ENCODE measurements at regions not wholly inside any gene's neighbourhood (a gene's known extent, or its start where the extent isn't known, plus 50 kb on each side); places are given as distances from the start of the nearest gene placed in this dataset.

DNA sequence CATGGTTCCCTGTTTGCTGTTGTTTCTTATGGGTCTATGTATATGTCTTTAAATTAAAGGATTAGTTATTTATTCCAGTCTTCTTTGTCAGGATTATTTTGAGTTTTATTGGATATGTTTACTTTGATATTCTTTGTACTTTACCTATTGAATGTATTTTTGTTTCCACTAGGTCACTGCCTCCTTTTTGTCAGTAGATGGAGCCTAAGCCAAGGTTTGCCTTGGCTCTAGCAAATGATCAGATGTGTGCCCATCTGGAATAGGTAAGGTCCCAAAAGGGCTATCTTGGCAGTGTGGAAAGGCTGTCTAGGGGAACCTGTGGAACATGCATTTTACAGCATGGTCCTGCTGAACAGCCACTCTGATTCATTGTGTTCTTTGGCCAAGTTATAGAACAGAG is 337.3 kb upstream of the GHITM start:
- no peak for DNase-seq

DNA sequence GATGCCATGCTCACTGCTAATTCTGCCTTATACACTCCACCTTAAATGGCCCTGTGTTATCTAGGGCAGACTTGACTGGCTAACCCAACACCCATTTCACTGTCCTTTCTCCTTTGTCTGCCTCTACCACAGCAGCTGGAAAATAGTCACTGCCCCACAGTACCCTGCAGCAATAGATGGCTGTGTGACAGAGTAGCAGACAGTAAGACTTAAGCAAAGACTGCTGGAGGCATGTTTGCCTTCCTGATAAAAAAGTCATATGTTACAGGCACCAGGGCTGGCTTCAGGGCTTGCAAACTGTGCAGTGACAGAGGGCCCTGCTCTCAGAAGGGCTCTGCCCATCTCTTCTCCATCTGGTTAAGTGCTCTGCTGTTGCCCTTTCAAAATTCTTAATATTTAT is 332.6 kb upstream of the GHITM start:
- DNase-seq = no peak

- DNase-seq = no peak
Observed at GRCh38 chr10:83809001-83809400, 330.3 kb upstream of the GHITM start.

- DNase-seq = no peak
Observed at GRCh38 chr10:83816942-83817341, 322.4 kb upstream of the GHITM start.

DNA sequence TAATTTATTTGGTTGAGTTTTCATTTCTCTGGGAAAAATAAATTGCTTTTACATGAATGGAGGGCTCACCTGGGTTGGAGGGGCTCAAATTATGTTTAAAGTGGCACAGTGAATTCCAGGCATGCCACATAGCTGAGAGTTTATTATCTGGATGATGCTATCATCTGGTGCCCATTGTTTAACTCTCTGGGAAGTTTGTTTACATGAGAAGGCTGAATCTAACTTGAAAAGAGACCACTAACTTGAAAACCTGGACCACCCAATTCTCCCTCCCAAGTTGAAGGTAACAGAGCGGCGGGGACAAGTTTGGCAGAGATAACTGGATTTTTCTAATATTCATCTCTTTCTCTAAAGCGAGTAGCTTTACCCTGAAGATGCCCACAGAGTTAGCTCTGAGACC is 321.5 kb upstream of the GHITM start:
- no peak for DNase-seq

- no peak for DNase-seq
Observed at GRCh38 chr10:83819609-83820008, 319.7 kb upstream of the GHITM start.

DNA sequence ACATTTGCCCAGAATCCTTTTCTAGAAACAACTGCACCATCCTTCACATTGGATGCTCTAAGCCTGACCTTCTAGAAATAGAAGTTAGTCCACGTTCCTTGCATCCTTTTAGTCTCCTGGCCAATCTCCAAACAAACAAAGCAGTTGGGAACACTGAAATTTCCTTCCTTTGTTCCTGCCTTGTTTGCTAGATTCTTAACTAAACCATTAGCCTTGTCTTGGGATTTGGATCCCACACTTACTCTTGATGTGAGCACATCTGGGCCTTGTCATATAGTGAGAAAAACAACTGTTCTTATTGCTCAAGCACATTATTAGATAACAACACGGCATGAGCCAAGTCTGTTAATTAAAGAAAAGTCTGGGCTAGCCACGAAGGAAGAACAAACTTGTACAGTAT is 319.3 kb upstream of the GHITM start:
- DNase-seq = no peak

- no peak for DNase-seq
Observed at GRCh38 chr10:83824099-83824498, 315.2 kb upstream of the GHITM start.

- DNase-seq = no peak
Observed at GRCh38 chr10:83834096-83834495, 305.2 kb upstream of the GHITM start.

- no peak for DNase-seq
Observed at GRCh38 chr10:83835945-83836745, 303.2 kb upstream of the GHITM start.

- no peak for DNase-seq
Observed at GRCh38 chr10:83848677-83849076, 290.6 kb upstream of the GHITM start.

DNA sequence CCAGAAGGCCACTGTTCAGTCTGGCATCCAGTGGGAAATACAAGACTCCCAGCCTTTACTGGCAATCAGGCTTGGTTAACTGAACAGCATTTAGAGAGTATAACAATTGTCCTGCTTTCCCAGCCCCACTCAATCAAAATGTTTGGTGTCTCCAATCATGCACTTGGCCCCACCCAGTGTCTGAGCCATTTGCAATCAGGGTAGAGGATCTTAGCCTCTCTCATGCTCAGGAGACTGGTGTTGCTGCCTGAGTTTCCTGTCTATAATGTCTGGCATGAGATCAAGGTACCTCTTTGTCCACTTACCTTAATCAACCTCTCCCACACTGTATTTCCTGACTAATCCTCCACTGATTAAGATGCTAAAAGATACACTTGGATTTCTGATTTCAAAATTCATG is 290.2 kb upstream of the GHITM start:
- no peak for DNase-seq

- DNase-seq = no peak
Observed at GRCh38 chr10:83852146-83852545, 287.2 kb upstream of the GHITM start.

DNA sequence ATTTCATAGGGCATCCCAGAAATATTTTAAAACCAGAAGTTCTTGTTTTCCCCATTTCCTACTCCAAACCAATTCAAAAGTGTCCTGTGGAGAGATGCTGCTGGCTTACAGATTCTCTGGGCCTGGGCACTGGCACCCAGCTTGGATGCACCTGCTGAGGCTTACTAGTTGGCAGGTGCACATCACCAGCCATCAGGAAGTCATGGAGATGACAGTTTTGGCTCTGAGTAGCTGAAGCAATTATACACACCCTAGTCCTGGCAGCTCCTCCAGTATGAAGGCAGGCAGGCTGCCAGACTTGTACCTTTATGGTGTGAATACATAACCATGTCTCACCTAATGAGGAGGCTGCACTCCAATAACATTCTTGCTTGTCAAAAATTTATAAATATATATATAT is 276.6 kb upstream of the GHITM start:
- no peak for DNase-seq

DNA sequence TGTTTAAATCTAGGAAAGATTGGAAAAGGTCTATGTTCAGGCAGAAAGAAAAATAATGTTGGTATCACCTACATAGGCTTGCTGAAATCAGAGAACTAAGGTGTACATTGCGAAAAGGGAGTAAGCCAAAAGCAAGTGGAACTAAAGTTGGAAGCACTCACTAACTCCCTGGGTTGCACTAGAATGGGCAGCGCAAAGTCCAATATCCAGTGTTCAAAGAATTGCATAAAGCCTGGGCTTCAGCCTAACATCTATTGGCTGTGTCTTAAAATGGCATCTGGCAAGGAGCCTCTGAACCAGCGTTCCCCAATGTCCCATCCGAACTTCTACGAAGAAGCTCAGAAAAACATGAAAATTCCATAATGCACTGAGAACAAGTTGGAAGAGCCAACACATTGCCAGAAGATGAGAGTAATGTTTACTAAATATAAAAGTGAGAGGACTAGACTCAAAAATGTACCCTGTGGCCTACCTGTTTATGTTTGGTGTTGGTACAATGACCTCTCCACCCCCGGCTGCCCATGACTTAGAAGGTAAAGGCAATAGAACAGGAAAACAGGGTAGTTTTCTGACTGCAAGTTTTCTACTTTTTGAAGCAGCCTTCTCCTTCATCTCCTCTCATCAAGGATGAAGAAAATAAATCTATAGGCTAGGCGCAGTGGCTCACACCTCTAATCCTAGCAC is 275.9 kb upstream of the GHITM start:
- DNase-seq = no peak

DNA sequence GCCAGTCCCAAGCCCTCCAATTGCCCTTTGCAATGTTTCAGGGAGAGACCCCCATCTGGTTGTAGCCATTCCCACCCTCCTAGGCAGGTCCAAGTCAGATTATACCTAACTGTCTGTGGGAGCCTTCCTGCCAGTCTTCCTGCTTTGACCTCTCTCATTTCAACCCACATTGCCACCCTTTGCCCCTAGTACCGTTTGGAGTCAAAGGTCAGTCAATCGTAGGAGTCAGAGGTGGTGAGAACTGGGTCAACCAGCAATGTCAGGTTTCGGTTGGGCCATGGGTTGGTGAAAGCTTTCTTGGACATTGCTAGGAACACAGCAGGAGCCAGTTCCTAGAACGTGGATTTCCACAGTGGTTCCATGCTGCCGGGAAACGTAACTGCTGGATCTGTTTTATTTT is 269.4 kb upstream of the GHITM start:
- no peak for DNase-seq

DNA sequence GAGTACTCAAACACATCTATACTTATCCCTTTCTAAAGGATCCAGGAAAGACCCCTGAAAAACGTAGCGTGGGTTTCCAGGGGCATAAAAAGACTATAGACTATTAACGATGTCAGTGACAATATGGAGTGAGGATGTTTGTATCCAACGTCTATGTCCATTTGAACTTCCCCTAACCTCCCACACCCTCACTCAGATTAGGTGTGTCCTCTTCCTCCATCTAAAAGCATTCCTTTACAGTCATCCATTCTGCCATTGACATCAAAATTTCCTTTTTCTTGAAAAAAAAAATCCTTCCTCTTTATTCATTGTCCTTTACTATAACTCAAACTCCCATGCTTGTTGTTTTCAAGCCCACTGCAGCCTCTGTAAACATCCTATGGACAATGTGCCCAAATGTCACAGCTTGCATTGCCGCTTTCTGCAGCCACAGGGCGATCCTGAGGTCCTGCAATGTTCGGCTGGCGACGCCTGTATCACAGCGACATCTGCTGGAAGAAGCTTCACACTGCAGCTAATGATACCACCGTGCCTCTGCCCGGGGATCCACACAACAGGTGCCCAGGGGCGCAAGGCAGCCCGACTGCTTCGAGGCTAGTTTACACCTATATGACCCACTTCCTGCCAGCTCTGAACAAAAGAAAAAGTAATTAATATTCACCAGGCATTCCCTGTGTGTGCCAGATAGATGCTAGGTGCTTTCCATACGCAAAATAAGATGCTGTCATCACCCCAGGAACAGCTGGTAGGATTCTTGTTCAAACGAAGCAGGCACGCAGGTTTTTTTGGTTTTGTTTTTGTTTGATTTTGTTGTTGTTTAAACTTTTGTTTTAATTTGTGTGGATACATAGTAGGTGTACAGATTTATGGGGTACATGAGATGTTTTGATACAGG is 267.9 kb upstream of the GHITM start:
- DNase-seq = no peak

DNA sequence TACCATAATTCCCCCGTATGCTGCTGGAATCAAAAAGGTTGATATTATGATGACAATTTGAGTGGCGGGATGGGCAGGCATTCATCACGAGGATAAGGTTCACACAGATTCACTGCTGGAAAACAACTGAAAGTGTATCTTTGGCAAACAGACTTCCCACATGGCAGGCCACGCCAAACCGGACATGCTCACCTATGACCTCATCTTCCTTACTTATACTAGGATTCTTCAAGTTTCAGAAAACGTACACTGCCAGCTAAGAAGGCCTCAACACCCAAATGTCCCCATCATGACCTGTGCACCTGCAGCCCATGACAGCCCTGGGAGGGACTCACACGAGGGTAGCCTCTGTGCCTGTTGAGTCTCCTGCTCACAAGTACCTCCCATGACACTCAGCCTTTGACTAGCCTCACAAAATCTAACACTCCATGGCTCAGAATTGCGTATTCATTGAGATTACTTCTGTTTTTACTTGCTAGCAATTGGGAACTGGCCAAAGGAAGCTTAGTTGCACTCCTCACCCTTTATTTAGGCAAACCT is 259.0 kb upstream of the GHITM start:
- DNase-seq = no peak

DNA sequence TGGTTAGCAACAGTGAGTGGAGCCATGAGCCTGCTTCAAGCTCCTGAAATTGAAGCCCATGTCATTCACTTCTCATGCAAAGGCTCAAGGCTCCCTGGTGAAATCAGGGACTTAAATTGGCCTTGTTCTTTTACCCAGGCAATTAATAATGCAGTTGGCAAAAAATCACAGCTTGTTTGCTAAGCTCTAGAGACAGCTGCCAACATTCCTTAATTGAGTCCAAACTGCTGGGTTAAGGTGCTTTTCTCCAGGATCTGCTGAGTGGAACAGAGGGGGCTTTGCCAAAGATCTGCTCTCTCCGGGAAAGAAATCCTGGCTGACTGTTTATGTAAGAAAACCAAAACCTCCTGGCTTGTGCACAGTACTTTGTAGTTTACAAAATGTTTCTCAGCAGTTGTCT is 257.6 kb upstream of the GHITM start:
- no peak for DNase-seq

DNA sequence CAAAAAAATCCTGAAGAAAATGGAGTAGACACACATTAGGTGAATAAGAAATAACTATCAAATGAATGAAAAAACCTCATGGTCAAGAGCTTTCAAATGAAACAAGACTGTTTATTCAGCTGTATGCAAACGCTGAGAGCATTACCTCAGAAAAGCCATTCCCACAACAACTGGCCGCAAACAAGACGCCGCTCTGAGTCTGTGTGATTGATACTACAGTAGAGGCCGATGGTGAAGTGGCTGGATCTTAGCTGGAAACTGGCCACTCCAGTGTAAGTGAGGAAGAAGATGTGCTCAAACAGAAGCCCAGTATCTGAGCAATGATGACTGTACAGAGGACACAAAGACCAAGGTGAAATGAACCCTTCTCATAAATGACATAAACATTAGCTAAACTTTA is 252.4 kb upstream of the GHITM start:
- DNase-seq = no peak

GRCh38 chr10:83892737-83893136 is 246.6 kb upstream of the GHITM start:
- no peak for DNase-seq

GRCh38 chr10:83896219-83896618 is 243.1 kb upstream of the GHITM start:
- no peak for DNase-seq

DNA sequence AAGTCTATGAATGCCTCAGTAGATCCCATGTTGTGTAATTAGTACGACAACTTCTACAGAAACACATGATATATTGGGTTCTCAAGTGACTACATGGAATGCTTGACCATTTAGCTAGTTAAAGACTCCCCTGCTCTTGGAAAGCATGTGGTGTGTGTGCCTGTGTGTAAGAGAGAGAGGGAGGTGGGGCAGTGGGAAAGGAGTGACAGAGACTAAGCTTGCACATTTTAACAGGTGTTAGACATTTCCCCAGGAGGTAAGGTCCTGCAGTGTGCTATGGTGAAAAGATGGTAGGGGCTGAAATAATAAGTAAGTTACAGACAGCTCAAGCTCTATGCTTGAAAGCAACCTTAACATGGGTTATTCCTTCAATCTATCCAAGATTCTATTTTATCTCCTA is 241.7 kb upstream of the GHITM start:
- DNase-seq = no peak

Data from SHP77 treated with DMSO at 0.1 percent for 48 hours (cell line).